ENCODE measurements at regions not wholly inside any gene's neighbourhood (a gene's known extent, or its start where the extent isn't known, plus 50 kb on each side); places are given as distances from the start of the nearest gene placed in this dataset.

DNA sequence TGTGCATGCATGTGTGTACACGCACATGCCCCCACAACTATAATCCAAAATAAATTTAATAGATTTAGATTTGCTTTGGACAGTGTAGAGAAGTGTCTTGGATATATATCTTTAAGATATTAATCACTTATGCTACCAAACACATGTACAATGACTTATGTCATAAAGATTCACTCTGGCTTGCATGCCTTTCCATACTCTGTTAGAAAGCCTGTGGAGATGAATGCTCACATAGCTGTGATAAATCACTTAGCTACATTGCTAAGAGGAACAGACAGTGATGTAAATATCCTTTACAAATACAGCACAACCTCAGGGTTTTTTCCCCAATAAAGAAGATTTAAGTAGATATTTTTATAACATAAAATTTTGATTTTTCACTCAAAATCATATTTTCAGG, 2484.8 kb upstream of the PCDH20 start (continued):
- TF ChIP-seq, protein P1, sequence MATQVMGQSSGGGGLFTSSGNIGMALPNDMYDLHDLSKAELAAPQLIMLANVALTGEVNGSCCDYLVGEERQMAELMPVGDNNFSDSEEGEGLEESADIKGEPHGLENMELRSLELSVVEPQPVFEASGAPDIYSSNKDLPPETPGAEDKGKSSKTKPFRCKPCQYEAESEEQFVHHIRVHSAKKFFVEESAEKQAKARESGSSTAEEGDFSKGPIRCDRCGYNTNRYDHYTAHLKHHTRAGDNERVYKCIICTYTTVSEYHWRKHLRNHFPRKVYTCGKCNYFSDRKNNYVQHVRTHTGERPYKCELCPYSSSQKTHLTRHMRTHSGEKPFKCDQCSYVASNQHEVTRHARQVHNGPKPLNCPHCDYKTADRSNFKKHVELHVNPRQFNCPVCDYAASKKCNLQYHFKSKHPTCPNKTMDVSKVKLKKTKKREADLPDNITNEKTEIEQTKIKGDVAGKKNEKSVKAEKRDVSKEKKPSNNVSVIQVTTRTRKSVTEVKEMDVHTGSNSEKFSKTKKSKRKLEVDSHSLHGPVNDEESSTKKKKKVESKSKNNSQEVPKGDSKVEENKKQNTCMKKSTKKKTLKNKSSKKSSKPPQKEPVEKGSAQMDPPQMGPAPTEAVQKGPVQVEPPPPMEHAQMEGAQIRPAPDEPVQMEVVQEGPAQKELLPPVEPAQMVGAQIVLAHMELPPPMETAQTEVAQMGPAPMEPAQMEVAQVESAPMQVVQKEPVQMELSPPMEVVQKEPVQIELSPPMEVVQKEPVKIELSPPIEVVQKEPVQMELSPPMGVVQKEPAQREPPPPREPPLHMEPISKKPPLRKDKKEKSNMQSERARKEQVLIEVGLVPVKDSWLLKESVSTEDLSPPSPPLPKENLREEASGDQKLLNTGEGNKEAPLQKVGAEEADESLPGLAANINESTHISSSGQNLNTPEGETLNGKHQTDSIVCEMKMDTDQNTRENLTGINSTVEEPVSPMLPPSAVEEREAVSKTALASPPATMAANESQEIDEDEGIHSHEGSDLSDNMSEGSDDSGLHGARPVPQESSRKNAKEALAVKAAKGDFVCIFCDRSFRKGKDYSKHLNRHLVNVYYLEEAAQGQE (IDR thresholded peaks at IDR 0.05), result no peak
- TF ChIP-seq HNF4A (conservative IDR thresholded peaks at IDR 0.05) (no peak), JUND (IDR thresholded peaks at IDR 0.05) (no peak), RAD21 (IDR thresholded peaks at IDR 0.05) (no peak), TAF1 (conservative IDR thresholded peaks at IDR 0.05) (no peak)

DNA sequence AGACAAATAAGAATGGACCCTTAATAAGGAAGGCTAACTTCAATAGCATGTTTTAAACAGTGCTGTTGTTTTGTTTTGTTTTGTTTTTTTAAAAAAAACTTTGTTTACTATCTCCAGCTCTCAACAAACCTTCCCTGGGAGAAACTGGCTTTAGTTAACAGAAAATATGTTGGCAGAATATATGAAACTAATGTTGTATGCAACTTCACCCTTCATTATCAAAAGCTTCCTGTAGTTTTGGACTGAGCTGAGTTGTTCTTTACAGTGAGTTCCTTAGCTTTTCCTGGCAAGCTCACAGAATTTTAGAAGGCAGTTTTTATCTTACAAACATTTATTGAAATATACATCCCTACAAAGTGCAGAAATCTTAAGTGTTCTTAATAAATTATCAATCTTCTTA, 2480.7 kb upstream of the PCDH20 start:
- Histone ChIP-seq H3K4me1 (ENCODE audit: control insufficient read depth in 4 of 4, insufficient read depth in 4 of 4, low read length in 3 of 4) (no peaks in the 10 kb centered on the region), H3K4me3 (ENCODE audit: low read depth in 1 of 3, low read length in 3 of 3) (no peak overlapping the region)

More for the DNA sequence above, 2480.7 kb upstream of the PCDH20 start:
- H3K27me3 ChIP-seq (ENCODE audit: control insufficient read depth in 4 of 4, insufficient read depth in 4 of 4, low read length in 3 of 4), result no peaks in the 10 kb centered on the region
- H3K9ac ChIP-seq (ENCODE audit: low read depth in 1 of 2, low read length in 2 of 2), result no peak overlapping the region
- TF ChIP-seq, protein P1 (IDR thresholded peaks at IDR 0.05), result no peak
- no peak for TF ChIP-seq HNF4A (conservative IDR thresholded peaks at IDR 0.05)
- no peak for TF ChIP-seq RXRA (IDR thresholded peaks at IDR 0.05)
- TF ChIP-seq SP1 (IDR thresholded peaks at IDR 0.05), result no peak
- no peak for TF ChIP-seq EGR1 (IDR thresholded peaks at IDR 0.05; ENCODE audit: low read depth in 2 of 2)
- no peak for TF ChIP-seq TAF1 (conservative IDR thresholded peaks at IDR 0.05)
- TF ChIP-seq, protein P2, sequence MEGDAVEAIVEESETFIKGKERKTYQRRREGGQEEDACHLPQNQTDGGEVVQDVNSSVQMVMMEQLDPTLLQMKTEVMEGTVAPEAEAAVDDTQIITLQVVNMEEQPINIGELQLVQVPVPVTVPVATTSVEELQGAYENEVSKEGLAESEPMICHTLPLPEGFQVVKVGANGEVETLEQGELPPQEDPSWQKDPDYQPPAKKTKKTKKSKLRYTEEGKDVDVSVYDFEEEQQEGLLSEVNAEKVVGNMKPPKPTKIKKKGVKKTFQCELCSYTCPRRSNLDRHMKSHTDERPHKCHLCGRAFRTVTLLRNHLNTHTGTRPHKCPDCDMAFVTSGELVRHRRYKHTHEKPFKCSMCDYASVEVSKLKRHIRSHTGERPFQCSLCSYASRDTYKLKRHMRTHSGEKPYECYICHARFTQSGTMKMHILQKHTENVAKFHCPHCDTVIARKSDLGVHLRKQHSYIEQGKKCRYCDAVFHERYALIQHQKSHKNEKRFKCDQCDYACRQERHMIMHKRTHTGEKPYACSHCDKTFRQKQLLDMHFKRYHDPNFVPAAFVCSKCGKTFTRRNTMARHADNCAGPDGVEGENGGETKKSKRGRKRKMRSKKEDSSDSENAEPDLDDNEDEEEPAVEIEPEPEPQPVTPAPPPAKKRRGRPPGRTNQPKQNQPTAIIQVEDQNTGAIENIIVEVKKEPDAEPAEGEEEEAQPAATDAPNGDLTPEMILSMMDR (IDR thresholded peaks at IDR 0.05; ENCODE audit: low read depth, low read length, missing input control), result no peak
- TF ChIP-seq HNF4G (IDR thresholded peaks at IDR 0.05), result no peak
- no peak for TF ChIP-seq JUND (IDR thresholded peaks at IDR 0.05)
- TF ChIP-seq RAD21 (IDR thresholded peaks at IDR 0.05), result no peak
- TF ChIP-seq YY1 (IDR thresholded peaks at IDR 0.05), result no peak
- TF ChIP-seq, protein P3, sequence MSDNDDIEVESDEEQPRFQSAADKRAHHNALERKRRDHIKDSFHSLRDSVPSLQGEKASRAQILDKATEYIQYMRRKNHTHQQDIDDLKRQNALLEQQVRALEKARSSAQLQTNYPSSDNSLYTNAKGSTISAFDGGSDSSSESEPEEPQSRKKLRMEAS (IDR thresholded peaks at IDR 0.05), result no peak
- TF ChIP-seq NR2F2 (IDR thresholded peaks at IDR 0.05), result no peak
- TF ChIP-seq GABPA (IDR thresholded peaks at IDR 0.05 in 1 of 2, conservative IDR thresholded peaks at IDR 0.05 in 1 of 2), result no peak
- no peak for TF ChIP-seq FOXA2 (IDR thresholded peaks at IDR 0.05)
- TF ChIP-seq, protein P4, sequence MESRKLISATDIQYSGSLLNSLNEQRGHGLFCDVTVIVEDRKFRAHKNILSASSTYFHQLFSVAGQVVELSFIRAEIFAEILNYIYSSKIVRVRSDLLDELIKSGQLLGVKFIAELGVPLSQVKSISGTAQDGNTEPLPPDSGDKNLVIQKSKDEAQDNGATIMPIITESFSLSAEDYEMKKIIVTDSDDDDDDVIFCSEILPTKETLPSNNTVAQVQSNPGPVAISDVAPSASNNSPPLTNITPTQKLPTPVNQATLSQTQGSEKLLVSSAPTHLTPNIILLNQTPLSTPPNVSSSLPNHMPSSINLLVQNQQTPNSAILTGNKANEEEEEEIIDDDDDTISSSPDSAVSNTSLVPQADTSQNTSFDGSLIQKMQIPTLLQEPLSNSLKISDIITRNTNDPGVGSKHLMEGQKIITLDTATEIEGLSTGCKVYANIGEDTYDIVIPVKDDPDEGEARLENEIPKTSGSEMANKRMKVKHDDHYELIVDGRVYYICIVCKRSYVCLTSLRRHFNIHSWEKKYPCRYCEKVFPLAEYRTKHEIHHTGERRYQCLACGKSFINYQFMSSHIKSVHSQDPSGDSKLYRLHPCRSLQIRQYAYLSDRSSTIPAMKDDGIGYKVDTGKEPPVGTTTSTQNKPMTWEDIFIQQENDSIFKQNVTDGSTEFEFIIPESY (IDR thresholded peaks at IDR 0.05), result no peak
- no peak overlapping the region for H3K27ac ChIP-seq (ENCODE audit: low read depth in 1 of 2, low read length in 2 of 2)
- H3K9me3 ChIP-seq (ENCODE audit: control insufficient read depth in 4 of 4, low read length in 3 of 4), result no peaks in the 10 kb centered on the region
- DNase-seq (ENCODE audit: low spot score), result no peak
- no peaks in the 10 kb centered on the region for H3K36me3 ChIP-seq (ENCODE audit: control insufficient read depth in 4 of 4, insufficient read depth in 3 of 4, low read depth in 1 of 4, low read length in 3 of 4)

Measured in liver (tissue), 7 donors.